ENCODE measurements at regions not wholly inside any gene's neighbourhood (a gene's known extent, or its start where the extent isn't known, plus 50 kb on each side); places are given as distances from the start of the nearest gene placed in this dataset.

DNA sequence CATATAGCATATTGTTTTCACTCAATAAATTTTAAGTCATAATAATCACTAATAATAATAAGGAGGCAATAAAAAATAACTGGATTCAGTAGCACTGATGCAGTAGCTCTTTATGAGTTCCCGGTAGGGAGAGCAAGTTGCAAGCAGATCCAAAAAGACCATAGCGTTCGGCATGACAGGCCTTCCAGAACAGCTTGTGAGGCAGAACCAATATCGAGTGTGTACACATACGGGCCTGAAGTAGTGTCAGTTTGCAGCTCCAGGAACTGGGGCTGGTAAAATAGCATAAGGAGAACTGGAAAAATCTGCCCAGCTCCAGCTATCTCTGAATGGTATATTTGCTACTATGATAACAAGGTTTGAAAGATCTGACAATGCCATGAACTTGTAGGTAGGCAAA lies 1607.8 kb upstream of the PIK3C3 start:
- no peak overlapping the region for H3K27ac ChIP-seq
- ChIA-PET CTCF (no interaction called here), POLR2A (ENCODE audit: low non-redundant PET) (no interaction called here)
- TF ChIP-seq, protein P1, sequence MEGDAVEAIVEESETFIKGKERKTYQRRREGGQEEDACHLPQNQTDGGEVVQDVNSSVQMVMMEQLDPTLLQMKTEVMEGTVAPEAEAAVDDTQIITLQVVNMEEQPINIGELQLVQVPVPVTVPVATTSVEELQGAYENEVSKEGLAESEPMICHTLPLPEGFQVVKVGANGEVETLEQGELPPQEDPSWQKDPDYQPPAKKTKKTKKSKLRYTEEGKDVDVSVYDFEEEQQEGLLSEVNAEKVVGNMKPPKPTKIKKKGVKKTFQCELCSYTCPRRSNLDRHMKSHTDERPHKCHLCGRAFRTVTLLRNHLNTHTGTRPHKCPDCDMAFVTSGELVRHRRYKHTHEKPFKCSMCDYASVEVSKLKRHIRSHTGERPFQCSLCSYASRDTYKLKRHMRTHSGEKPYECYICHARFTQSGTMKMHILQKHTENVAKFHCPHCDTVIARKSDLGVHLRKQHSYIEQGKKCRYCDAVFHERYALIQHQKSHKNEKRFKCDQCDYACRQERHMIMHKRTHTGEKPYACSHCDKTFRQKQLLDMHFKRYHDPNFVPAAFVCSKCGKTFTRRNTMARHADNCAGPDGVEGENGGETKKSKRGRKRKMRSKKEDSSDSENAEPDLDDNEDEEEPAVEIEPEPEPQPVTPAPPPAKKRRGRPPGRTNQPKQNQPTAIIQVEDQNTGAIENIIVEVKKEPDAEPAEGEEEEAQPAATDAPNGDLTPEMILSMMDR (conservative IDR thresholded peaks at IDR 0.05; ENCODE audit: low read depth): no peak
- DNase-seq (ENCODE audit: low spot score): no peak

DNA sequence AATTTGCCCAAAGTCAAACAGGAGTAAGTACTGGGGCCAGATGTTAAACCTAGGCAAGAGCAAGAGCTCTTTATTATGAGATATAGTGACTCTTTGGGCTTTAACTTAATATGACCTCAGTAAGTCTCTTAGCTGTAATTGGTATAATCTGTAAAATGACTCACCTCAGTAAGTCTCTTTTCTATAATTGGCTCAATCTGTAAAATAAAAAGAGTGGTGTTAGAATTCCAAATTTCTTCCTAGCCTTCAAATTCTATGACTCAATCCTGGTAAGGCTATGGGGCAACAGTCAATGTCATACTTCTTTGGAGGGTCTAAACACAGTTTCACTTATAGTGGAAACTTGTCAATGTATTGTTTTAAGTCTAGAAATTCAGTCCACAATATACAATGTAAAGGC lies 1608.9 kb upstream of the PIK3C3 start:
- CTCF ChIA-PET: interaction anchor here (1.1 kb wide), 1 partner anchor 13 kb away, joined by 3 read pairs; no protein-coding TSS in a partner anchor

DNA sequence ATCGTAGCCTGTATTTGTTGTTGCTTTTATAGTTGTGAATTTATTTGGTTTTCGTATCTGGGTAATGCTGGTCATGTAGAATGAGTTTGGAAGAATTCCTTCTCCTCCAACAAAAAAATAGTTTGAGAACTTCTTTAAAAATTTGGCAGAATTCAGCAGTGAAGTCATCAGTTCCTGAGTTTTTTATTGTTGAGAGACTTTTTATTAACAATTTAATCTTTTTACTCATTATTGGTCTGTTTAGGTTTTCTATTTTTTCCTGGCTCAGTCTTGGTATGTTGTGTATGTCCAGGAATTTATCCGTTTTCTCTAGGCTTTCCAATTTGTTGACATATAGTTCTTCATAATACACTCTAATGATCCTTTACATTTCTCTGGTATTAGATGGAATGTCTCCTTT lies 1613.3 kb upstream of the PIK3C3 start:
- TF ChIP-seq, protein P1 (conservative IDR thresholded peaks at IDR 0.05; ENCODE audit: low read depth): no peak
- no peak for DNase-seq (ENCODE audit: low spot score)
- H3K27ac ChIP-seq: no peak overlapping the region
- ChIA-PET CTCF (no interaction called here), POLR2A (ENCODE audit: low non-redundant PET) (no interaction called here)

More for the DNA sequence above, 1608.9 kb upstream of the PIK3C3 start:
- DNase-seq (ENCODE audit: low spot score): no peak
- no peak overlapping the region for H3K27ac ChIP-seq
- TF ChIP-seq, protein P1 (conservative IDR thresholded peaks at IDR 0.05; ENCODE audit: low read depth): no peak
- POLR2A ChIA-PET (ENCODE audit: low non-redundant PET): no interaction called here

DNA sequence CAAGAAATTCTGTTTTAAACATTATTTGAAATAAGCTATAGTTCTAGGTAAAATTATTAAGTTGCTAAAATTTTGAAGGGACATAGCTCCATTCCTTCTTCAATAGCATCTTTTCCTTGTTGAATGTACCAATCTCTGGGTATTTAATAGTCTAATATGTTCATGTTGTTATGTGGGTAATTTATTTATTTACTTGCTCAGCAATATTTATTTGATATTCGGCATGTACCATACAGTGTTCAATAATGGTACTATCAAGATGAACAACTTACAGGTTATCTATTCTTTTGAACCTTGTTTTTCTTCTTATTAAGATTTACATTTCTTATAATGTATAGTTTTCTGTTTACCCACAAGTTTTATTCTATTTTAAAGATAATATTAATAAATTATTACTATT lies 1616.8 kb upstream of the PIK3C3 start:
- no peak overlapping the region for H3K27ac ChIP-seq
- no peak for DNase-seq (ENCODE audit: low spot score)
- CTCF ChIA-PET: no interaction called here
- POLR2A ChIA-PET (ENCODE audit: low non-redundant PET): no interaction called here
- TF ChIP-seq, protein P1 (conservative IDR thresholded peaks at IDR 0.05; ENCODE audit: low read depth): no peak

DNA sequence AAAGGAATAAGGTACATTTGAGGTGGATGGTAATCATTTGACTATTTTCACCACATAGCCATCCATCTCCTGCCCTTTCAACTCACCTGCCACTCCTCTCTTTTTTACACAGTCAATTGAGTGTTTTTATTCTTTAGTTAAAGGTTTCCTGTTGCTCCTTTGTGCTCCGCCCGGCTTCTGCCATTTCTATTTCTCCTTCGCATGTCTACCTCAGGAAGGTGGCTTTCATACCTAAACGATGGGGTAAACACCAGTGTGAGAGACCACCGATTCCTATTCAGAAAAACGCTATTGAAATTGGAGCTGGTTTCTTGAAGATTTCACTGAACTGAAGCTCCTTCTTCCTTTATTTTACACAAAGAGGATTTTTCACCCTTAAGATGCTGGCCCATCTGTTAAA lies 1628.0 kb upstream of the PIK3C3 start:
- no peak overlapping the region for H3K27ac ChIP-seq
- ChIA-PET CTCF (no interaction called here), POLR2A (ENCODE audit: low non-redundant PET) (no interaction called here)
- DNase-seq (ENCODE audit: low spot score): no peak
- TF ChIP-seq, protein P1 (conservative IDR thresholded peaks at IDR 0.05; ENCODE audit: low read depth): no peak

DNA sequence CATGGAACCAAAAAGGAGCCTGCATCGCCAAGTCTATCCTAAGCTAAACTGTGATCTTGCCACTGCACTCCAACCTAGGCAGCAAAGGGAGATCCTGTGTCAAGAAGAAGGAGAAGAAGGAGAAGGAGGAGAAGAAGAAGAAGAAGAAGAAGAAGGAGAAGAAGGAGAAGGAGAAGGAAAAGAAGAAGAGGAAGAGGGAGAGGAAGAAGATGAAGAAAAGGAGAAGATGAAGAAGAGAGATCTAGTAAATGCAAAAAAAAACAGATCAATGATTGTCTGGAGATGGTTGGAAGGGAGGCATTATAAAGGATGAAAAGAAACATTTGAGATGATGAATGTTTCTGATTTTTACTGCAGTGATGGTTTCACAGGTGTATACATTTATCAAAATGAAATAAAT lies 1629.0 kb upstream of the PIK3C3 start:
- CTCF ChIA-PET: no interaction called here
- POLR2A ChIA-PET (ENCODE audit: low non-redundant PET): no interaction called here
- DNase-seq (ENCODE audit: low spot score): no peak
- TF ChIP-seq, protein P1 (conservative IDR thresholded peaks at IDR 0.05; ENCODE audit: low read depth): no peak
- no peak overlapping the region for H3K27ac ChIP-seq

DNA sequence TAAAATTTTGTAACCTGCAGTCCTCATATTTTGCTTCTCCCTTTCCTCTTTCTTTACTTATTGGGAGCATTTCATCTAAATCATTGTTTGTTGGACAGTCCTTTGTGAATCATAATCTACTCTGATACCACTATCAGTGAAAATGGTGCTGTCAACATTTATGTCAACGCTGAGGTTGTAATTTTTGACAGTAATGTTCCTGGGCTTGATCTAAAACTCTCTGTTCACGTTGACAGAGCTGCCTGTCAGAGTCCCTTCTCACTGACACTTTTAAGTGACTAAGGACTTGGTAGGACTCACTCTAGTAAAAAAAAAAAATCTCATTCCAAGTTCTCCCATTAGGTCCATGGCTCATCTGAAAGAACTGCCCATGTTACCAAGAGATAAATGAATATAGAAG lies 1640.8 kb upstream of the PIK3C3 start:
- ChIA-PET POLR2A (ENCODE audit: low non-redundant PET) (no interaction called here), CTCF (no interaction called here)
- TF ChIP-seq, protein P1 (conservative IDR thresholded peaks at IDR 0.05; ENCODE audit: low read depth): no peak
- no peak for DNase-seq (ENCODE audit: low spot score)
- H3K27ac ChIP-seq: no peak overlapping the region

Measured in RWPE1 (cell line).